ENCODE measurements at regions not wholly inside any gene's neighbourhood (a gene's known extent, or its start where the extent isn't known, plus 50 kb on each side); places are given as distances from the start of the nearest gene placed in this dataset.

GRCh38 chr2:167506395-167506794 lies 618.1 kb downstream of the XIRP2 start:
- DNase-seq (ENCODE audit: low read depth): peak; percentile 63

- no peak for DNase-seq (ENCODE audit: low read depth)
These were observed 616.4 kb downstream of the XIRP2 start for GRCh38 chr2:167504695-167505094.

- DNase-seq (ENCODE audit: low read depth): no peak
These were observed 615.8 kb downstream of the XIRP2 start for GRCh38 chr2:167504061-167504460.

- DNase-seq (ENCODE audit: low read depth): no peak
These were observed 613.3 kb downstream of the XIRP2 start for GRCh38 chr2:167501618-167502017.

- no peak for DNase-seq (ENCODE audit: low read depth)
These were observed 605.6 kb downstream of the XIRP2 start for GRCh38 chr2:167493862-167494261.

GRCh38 chr2:167492486-167492885 lies 604.2 kb downstream of the XIRP2 start:
- DNase-seq (ENCODE audit: low read depth): peak; percentile 69

GRCh38 chr2:167491788-167492187 lies 603.5 kb downstream of the XIRP2 start:
- no peak for DNase-seq (ENCODE audit: low read depth)

- DNase-seq (ENCODE audit: low read depth): no peak
These were observed 602.2 kb downstream of the XIRP2 start for GRCh38 chr2:167490455-167490854.

GRCh38 chr2:167489325-167489724 lies 601.0 kb downstream of the XIRP2 start:
- no peak for DNase-seq (ENCODE audit: low read depth)

- DNase-seq (ENCODE audit: low read depth): no peak
These were observed 599.4 kb downstream of the XIRP2 start for GRCh38 chr2:167487728-167488127.

- no peak for DNase-seq (ENCODE audit: low read depth)
These were observed 596.6 kb downstream of the XIRP2 start for GRCh38 chr2:167484875-167485274.

- no peak for DNase-seq (ENCODE audit: low read depth)
These were observed 592.7 kb downstream of the XIRP2 start for GRCh38 chr2:167480986-167481309.

GRCh38 chr2:167480232-167480985 lies 592.1 kb downstream of the XIRP2 start:
- no peak for DNase-seq (ENCODE audit: low read depth)

GRCh38 chr2:167478196-167478595 lies 589.9 kb downstream of the XIRP2 start:
- no peak for DNase-seq (ENCODE audit: low read depth)

- no peak for DNase-seq (ENCODE audit: low read depth)
These were observed 587.5 kb downstream of the XIRP2 start for GRCh38 chr2:167475791-167476190.

GRCh38 chr2:167471734-167472133 lies 583.5 kb downstream of the XIRP2 start:
- no peak for DNase-seq (ENCODE audit: low read depth)

GRCh38 chr2:167471332-167471731 lies 583.1 kb downstream of the XIRP2 start:
- no peak for DNase-seq (ENCODE audit: low read depth)

- no peak for DNase-seq (ENCODE audit: low read depth)
These were observed 574.1 kb downstream of the XIRP2 start for GRCh38 chr2:167462379-167462778.

- DNase-seq (ENCODE audit: low read depth): no peak
These were observed 565.8 kb downstream of the XIRP2 start for GRCh38 chr2:167454036-167454435.

- no peak for DNase-seq (ENCODE audit: low read depth)
These were observed 563.4 kb downstream of the XIRP2 start for GRCh38 chr2:167451496-167452289.

- DNase-seq (ENCODE audit: low read depth): no peak
These were observed 562.1 kb downstream of the XIRP2 start for GRCh38 chr2:167450364-167450763.

- no peak for DNase-seq (ENCODE audit: low read depth)
These were observed 552.1 kb downstream of the XIRP2 start for GRCh38 chr2:167440382-167440781.

GRCh38 chr2:167438206-167438605 lies 549.9 kb downstream of the XIRP2 start:
- DNase-seq (ENCODE audit: low read depth): peak; percentile 36

- DNase-seq (ENCODE audit: low read depth): no peak
These were observed 543.7 kb downstream of the XIRP2 start for GRCh38 chr2:167431949-167432348.

All from amniotic epithelial cell (primary cell).